Panc1 (cell line): ENCODE measurements at regions not wholly inside any gene's neighbourhood (a gene's known extent, or its start where the extent isn't known, plus 50 kb on each side); places are given as distances from the start of the nearest gene placed in this dataset.

ENCODE experiments used
- ATAC-seq: fragments of 200-7000 bp; cut with Tn5 transposase; 2 replicates; pipeline ENCODE4 v1.9.1; 2020; ENCODE audit warnings: mild to moderate bottlenecking, moderate library complexity
- BruUV-seq: library from RNA; stranded (reverse); fragments of 400-500 nt; replicated peaks from 2 replicates; lab custom pipeline; 2021; lab: Mats Ljungman, UMichigan
- CTCF ChIA-PET: fragments of 300-600 bp; sonication (Branson Sonifier 250); formaldehyde crosslinking; loops from one replicate; lab custom pipeline; 2022; ENCODE audit warnings: antibody characterized with exemption; lab: Charles Lee
- POLR2A ChIA-PET: fragments of 300-600 bp; sonication (Branson Sonifier 250); formaldehyde crosslinking; loops from one replicate; lab custom pipeline; 2022; ENCODE audit warnings: antibody characterized with exemption; lab: Charles Lee
- DNase-seq: peaks from one replicate; pipeline ENCODE4 v3.0.0-alpha.2; 2010; ENCODE audit warnings: low read depth, low spot score
- H3K27ac ChIP-seq: 2 replicates; pipeline ENCODE4 v1.5.1; 2011; ENCODE audit warnings: mild to moderate bottlenecking, low read length, inconsistent platforms
- H3K27me3 ChIP-seq: fragments of 200-500 bp; sonication (Bioruptor generic); 2 replicates; pipeline ENCODE4 v1.6.0; 2014; ENCODE audit warnings: low read length, inconsistent platforms; ENCODE audit not compliant: control insufficient read depth, insufficient read depth
- H3K36me3 ChIP-seq: fragments of 200-500 bp; sonication (Bioruptor generic); 2 replicates; pipeline ENCODE4 v1.5.1; 2014; ENCODE audit warnings: inconsistent platforms, mild to moderate bottlenecking, low read length, moderate library complexity; ENCODE audit not compliant: control insufficient read depth, insufficient read depth
- H3K4me1 ChIP-seq: 2 replicates; pipeline ENCODE4 v1.5.1; 2011; ENCODE audit warnings: inconsistent platforms, mild to moderate bottlenecking, low read length, moderate library complexity; ENCODE audit not compliant: control insufficient read depth, insufficient read depth
- H3K4me3 ChIP-seq, 2 experiments: 2 replicates each; pipeline ENCODE4 v1.5.1; 2011 to 2012; ENCODE audit warnings: low read depth in 2 of 2, low read length in 2 of 2, mild to moderate bottlenecking in 2 of 2, inconsistent platforms in 1 of 2, moderate library complexity in 1 of 2
- H3K9me3 ChIP-seq: fragments of 200-500 bp; sonication (Bioruptor generic); 2 replicates; pipeline ENCODE4 v1.5.1; 2014; ENCODE audit warnings: low read depth, mild to moderate bottlenecking, inconsistent platforms, low read length, moderate library complexity; ENCODE audit not compliant: control insufficient read depth, insufficient read depth
- POLR2AphosphoS5 ChIP-seq: IDR thresholded peaks from 2 replicates; pipeline ENCODE4 v1.6.1; 2012; ENCODE audit warnings: mild to moderate bottlenecking, low read depth, low read length, moderate library complexity
- SIN3A ChIP-seq: IDR thresholded peaks from 2 replicates; pipeline ENCODE4 v1.6.1; 2012; ENCODE audit warnings: low read depth, mild to moderate bottlenecking, low read length, moderate library complexity, borderline replicate concordance; ENCODE audit not compliant: insufficient read depth
- TCF7L2 ChIP-seq: IDR thresholded peaks from 2 replicates; pipeline ENCODE4 v1.6.1; 2011; ENCODE audit warnings: mild to moderate bottlenecking, low read depth, low read length, inconsistent platforms
- in situ Hi-C: cut with HindIII; loops from 2 replicates; pipeline ENCODE4 v1.10.0; 2016; ENCODE audit warnings: low sequenced_read_pairs, low pct_unique_long_range_greater_than_20kb
- intact Hi-C: fragments of 100-400 bp; cut with micrococcal nuclease; formaldehyde crosslinking; loops from one replicate; pipeline ENCODE4 v1.10.0; 2022; ENCODE audit not compliant: unreplicated experiment
- TF ChIP-seq, protein P1 (sequence below): fragments of 450-650 bp; IDR thresholded peaks from 2 replicates; pipeline ENCODE4 v1.5.1; 2017; ENCODE audit warnings: mild to moderate bottlenecking
- TF ChIP-seq, protein P2 (sequence below), 2 experiments: IDR thresholded peaks; 2 replicates each; pipeline ENCODE4 v1.6.1; 2011 to 2012; ENCODE audit warnings: low read depth in 2 of 2, control low read depth in 1 of 2, low read length in 1 of 2, mild to moderate bottlenecking in 1 of 2, moderate library complexity in 1 of 2; ENCODE audit not compliant: insufficient read depth in 1 of 2

DNA sequence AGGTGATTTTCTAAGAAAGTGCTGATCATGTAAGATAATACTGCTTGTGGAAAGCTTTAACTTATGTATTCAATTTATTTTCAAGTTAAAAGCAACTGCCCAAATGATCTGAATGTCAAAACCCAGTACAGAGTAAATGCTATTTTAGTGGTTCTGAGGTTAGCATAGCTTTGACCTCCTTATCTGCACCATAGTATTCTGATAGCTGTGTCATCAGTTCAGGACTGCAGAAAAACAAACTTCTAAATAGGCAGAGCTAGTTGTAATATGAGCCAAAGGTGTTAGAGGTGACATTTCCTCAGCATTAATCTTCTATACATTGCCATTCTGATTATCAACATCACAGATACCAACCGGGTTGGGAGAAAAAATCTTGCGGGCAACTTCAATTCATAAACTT lies 758.7 kb downstream of the SLITRK5 start:
- H3K4me3 ChIP-seq = no peak overlapping the region
- CTCF ChIA-PET = no interaction called here
- no TSS peak for BruUV-seq

DNA sequence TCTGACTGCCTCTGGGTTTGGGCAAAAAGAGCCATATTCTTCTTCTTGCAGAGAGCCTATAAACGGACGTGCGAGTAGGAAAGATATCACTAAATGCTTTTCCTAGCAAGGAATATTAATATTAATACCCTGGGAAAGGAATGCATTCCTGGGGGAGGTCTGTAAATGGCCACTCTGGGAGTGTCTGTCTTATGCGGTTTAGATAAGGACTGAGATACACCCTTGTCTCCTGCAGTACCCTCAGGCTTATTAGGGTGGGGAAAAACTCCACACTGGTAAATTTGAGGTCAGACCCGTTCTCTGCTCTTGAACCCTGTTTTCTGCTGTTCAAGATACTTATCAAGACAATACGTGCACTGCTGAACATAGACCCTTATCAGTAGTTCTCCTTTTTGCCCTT lies 763.8 kb downstream of the SLITRK5 start:
- Histone ChIP-seq H3K27me3 (no peaks in the 10 kb centered on the region), H3K4me3 (no peak overlapping the region), H3K9me3 (no peaks in the 10 kb centered on the region), H3K4me1 (no peaks in the 10 kb centered on the region), H3K27ac (no peak overlapping the region), H3K36me3 (no peaks in the 10 kb centered on the region)
- intact Hi-C loops = no loop called here
- DNase-seq (no peak), ATAC-seq (no peak)
- TF ChIP-seq TCF7L2 (no peak), POLR2AphosphoS5 (no peak), SIN3A (no peak)
- TF ChIP-seq, protein P1, sequence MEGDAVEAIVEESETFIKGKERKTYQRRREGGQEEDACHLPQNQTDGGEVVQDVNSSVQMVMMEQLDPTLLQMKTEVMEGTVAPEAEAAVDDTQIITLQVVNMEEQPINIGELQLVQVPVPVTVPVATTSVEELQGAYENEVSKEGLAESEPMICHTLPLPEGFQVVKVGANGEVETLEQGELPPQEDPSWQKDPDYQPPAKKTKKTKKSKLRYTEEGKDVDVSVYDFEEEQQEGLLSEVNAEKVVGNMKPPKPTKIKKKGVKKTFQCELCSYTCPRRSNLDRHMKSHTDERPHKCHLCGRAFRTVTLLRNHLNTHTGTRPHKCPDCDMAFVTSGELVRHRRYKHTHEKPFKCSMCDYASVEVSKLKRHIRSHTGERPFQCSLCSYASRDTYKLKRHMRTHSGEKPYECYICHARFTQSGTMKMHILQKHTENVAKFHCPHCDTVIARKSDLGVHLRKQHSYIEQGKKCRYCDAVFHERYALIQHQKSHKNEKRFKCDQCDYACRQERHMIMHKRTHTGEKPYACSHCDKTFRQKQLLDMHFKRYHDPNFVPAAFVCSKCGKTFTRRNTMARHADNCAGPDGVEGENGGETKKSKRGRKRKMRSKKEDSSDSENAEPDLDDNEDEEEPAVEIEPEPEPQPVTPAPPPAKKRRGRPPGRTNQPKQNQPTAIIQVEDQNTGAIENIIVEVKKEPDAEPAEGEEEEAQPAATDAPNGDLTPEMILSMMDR = no peak
- TF ChIP-seq, protein P2, sequence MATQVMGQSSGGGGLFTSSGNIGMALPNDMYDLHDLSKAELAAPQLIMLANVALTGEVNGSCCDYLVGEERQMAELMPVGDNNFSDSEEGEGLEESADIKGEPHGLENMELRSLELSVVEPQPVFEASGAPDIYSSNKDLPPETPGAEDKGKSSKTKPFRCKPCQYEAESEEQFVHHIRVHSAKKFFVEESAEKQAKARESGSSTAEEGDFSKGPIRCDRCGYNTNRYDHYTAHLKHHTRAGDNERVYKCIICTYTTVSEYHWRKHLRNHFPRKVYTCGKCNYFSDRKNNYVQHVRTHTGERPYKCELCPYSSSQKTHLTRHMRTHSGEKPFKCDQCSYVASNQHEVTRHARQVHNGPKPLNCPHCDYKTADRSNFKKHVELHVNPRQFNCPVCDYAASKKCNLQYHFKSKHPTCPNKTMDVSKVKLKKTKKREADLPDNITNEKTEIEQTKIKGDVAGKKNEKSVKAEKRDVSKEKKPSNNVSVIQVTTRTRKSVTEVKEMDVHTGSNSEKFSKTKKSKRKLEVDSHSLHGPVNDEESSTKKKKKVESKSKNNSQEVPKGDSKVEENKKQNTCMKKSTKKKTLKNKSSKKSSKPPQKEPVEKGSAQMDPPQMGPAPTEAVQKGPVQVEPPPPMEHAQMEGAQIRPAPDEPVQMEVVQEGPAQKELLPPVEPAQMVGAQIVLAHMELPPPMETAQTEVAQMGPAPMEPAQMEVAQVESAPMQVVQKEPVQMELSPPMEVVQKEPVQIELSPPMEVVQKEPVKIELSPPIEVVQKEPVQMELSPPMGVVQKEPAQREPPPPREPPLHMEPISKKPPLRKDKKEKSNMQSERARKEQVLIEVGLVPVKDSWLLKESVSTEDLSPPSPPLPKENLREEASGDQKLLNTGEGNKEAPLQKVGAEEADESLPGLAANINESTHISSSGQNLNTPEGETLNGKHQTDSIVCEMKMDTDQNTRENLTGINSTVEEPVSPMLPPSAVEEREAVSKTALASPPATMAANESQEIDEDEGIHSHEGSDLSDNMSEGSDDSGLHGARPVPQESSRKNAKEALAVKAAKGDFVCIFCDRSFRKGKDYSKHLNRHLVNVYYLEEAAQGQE (IDR thresholded peaks at IDR 0.05; ENCODE audit: insufficient read depth in 1 of 2, low read depth in 2 of 2, low read length in 1 of 2) = no peak
- POLR2A ChIA-PET = no interaction called here
- in situ Hi-C loops = no loop called here
- BruUV-seq = no TSS peak
- CTCF ChIA-PET = no interaction called here

More for the DNA sequence above, 758.7 kb downstream of the SLITRK5 start:
- intact Hi-C loops = no loop called here
- Histone ChIP-seq H3K36me3 (no peaks in the 10 kb centered on the region), H3K27me3 (no peaks in the 10 kb centered on the region), H3K4me1 (no peaks in the 10 kb centered on the region), H3K9me3 (no peaks in the 10 kb centered on the region), H3K27ac (no peak overlapping the region)
- ATAC-seq = no peak
- no peak for DNase-seq
- TF ChIP-seq TCF7L2 (no peak), SIN3A (no peak), POLR2AphosphoS5 (no peak)
- TF ChIP-seq, protein P1 = no peak
- TF ChIP-seq, protein P2 (IDR thresholded peaks at IDR 0.05; ENCODE audit: insufficient read depth in 1 of 2, low read depth in 2 of 2, low read length in 1 of 2) = no peak
- POLR2A ChIA-PET = no interaction called here
- in situ Hi-C loops = no loop called here
